GM12874 (cell line): ENCODE measurements at regions not wholly inside any gene's neighbourhood (a gene's known extent, or its start where the extent isn't known, plus 50 kb on each side); places are given as distances from the start of the nearest gene placed in this dataset.

Experiments
- CTCF ChIP-seq: IDR thresholded peaks from 2 replicates; pipeline ENCODE4 v1.5.1; 2011; ENCODE audit warnings: low read depth, mild to moderate bottlenecking, control low read depth, low read length, moderate library complexity; ENCODE audit not compliant: insufficient read depth

GRCh38 chr1:43068911-43069310 is 103.2 kb downstream of the EBNA1BP2 start:
- no peak for TF ChIP-seq CTCF

- no peak for TF ChIP-seq CTCF
These were observed 103.9 kb downstream of the EBNA1BP2 start for GRCh38 chr1:43067977-43068751.

GRCh38 chr1:43067233-43067745 is 104.8 kb downstream of the EBNA1BP2 start:
- no peak for TF ChIP-seq CTCF

- TF ChIP-seq CTCF: no peak
These were observed 105.5 kb downstream of the EBNA1BP2 start for GRCh38 chr1:43066578-43066977.

- TF ChIP-seq CTCF: no peak
These were observed 106.3 kb downstream of the EBNA1BP2 start for GRCh38 chr1:43065616-43066399.

GRCh38 chr1:43065191-43065590 is 106.5 kb upstream of the SLC2A1 start:
- TF ChIP-seq CTCF: no peak

- no peak for TF ChIP-seq CTCF
These were observed 104.9 kb upstream of the SLC2A1 start for GRCh38 chr1:43063394-43064219.
